ENCODE measurements at regions not wholly inside any gene's neighbourhood (a gene's known extent, or its start where the extent isn't known, plus 50 kb on each side); places are given as distances from the start of the nearest gene placed in this dataset.

DNA sequence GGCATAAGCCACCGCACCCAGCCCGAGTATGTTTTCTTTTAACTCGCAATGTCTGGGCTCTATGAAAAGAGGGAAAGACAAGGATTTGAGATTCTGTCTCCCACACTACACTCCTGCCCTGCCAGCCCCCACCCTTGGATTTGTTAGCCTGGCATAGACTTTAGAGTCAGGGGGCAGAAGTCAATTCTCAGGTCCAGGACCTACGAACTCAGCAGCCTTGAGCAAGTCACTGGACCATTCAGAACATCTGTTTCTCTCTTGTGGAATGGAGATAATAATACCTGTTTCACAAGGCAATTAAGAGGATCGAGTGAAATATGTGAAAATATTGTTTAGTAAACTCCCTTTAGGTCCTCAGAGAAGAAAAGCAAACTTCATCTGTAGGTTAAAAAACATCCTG is 66.1 kb upstream of the FUT8 start:
- no peak overlapping the region for H3K27ac ChIP-seq
- no peaks in the 10 kb centered on the region for H3K36me3 ChIP-seq
- peaks cover 15% of the 10 kb centered on the region for H3K4me1 ChIP-seq
- no peak overlapping the region for H3K4me3 ChIP-seq
- intact Hi-C loops (cut with DNase I) = no loop called here
- H3K27me3 ChIP-seq = no peaks in the 10 kb centered on the region
- TF ChIP-seq, protein P1, sequence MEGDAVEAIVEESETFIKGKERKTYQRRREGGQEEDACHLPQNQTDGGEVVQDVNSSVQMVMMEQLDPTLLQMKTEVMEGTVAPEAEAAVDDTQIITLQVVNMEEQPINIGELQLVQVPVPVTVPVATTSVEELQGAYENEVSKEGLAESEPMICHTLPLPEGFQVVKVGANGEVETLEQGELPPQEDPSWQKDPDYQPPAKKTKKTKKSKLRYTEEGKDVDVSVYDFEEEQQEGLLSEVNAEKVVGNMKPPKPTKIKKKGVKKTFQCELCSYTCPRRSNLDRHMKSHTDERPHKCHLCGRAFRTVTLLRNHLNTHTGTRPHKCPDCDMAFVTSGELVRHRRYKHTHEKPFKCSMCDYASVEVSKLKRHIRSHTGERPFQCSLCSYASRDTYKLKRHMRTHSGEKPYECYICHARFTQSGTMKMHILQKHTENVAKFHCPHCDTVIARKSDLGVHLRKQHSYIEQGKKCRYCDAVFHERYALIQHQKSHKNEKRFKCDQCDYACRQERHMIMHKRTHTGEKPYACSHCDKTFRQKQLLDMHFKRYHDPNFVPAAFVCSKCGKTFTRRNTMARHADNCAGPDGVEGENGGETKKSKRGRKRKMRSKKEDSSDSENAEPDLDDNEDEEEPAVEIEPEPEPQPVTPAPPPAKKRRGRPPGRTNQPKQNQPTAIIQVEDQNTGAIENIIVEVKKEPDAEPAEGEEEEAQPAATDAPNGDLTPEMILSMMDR (IDR thresholded peaks at IDR 0.05) = no peak
- no peak for TF ChIP-seq POLR2AphosphoS5 (IDR thresholded peaks at IDR 0.05; ENCODE audit: insufficient read depth in 1 of 2, low read depth in 1 of 2)
- DNase-seq (ENCODE audit: extremely low spot score in 2 of 2) = no peak
- no peaks in the 10 kb centered on the region for H3K9me3 ChIP-seq

DNA sequence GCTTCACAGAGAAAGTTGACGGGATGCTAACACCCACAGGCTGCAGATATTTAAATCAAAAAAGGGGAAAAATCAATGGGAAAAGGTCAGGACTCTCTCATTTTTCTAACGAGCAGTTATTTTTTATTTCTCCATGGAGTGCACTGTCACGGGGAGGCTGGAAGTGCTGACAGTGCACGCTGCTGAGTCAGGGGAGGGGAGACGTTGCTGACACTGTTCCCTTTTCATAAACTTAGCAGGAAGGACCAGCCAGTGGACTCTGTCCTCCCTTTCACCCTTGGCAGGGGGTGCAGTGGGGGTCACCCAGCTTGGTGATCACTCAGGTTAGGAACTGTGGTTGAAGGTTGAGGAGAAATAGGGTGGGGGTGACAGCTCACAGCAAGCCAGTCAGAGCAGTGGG is 65.6 kb upstream of the FUT8 start:
- no peak for DNase-seq (ENCODE audit: extremely low spot score in 2 of 2)
- H3K27ac ChIP-seq = no peak overlapping the region
- no peak overlapping the region for H3K4me3 ChIP-seq
- TF ChIP-seq POLR2A (IDR thresholded peaks at IDR 0.05) (no peak), POLR2AphosphoS5 (IDR thresholded peaks at IDR 0.05; ENCODE audit: insufficient read depth in 1 of 2, low read depth in 1 of 2) (no peak)
- TF ChIP-seq, protein P1 (IDR thresholded peaks at IDR 0.05) = no peak
- H3K9me3 ChIP-seq = no peaks in the 10 kb centered on the region
- peaks cover 15% of the 10 kb centered on the region for H3K4me1 ChIP-seq
- H3K36me3 ChIP-seq = no peaks in the 10 kb centered on the region
- H3K27me3 ChIP-seq = no peaks in the 10 kb centered on the region
- intact Hi-C loops (cut with DNase I) = no loop called here

DNA sequence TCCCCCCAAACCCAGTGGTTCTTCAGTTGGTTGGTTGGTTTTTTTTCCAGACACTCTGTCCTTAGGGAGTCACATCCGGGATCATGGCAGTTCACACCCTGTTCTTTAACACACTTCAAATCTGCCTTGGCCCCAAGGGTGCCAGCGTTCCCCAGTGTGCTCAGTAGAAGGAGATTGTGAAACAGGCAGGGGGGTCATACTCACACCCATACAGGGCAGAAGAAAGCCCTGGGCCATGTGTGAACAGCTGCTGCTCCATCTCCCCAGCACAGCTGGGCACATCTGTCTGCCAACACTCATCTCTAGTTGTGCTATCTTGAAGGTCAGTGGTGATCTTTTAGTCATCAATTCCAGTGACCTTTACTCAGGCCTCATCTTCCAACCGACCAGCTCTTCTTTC is 64.4 kb upstream of the FUT8 start:
- no peak for DNase-seq (ENCODE audit: extremely low spot score in 2 of 2)
- peaks cover 15% of the 10 kb centered on the region for H3K4me1 ChIP-seq
- no peaks in the 10 kb centered on the region for H3K36me3 ChIP-seq
- no peak overlapping the region for H3K27ac ChIP-seq
- TF ChIP-seq POLR2AphosphoS5 (IDR thresholded peaks at IDR 0.05; ENCODE audit: insufficient read depth in 1 of 2, low read depth in 1 of 2) (no peak), POLR2A (IDR thresholded peaks at IDR 0.05) (no peak)
- TF ChIP-seq, protein P1 (IDR thresholded peaks at IDR 0.05) = no peak
- no peaks in the 10 kb centered on the region for H3K9me3 ChIP-seq
- no peak overlapping the region for H3K4me3 ChIP-seq
- H3K27me3 ChIP-seq = no peaks in the 10 kb centered on the region
- intact Hi-C loops (cut with DNase I) = no loop called here

DNA sequence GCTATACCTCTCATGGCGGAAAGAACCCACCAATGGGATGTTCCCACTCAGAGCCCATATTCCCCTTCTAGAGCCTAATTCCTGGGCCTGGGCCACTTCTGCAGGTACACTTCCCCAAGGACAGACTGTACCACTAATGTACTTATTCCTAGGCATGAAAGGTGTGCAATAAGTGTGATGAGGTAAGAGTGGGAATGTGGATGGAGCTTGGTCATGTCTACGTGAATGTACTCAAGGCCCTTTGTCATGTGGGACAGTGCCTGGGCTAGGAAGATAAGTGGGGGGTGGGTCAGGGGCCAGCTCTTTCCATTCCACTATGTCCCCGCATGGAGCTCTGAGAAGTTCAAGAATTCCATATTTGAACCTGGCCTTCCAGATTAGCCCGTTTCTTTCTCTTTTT is 63.4 kb upstream of the FUT8 start:
- H3K36me3 ChIP-seq = no peaks in the 10 kb centered on the region
- H3K27ac ChIP-seq = no peak overlapping the region
- no peak for DNase-seq (ENCODE audit: extremely low spot score in 2 of 2)
- no peak overlapping the region for H3K4me3 ChIP-seq
- TF ChIP-seq, protein P1 (IDR thresholded peaks at IDR 0.05) = no peak
- TF ChIP-seq POLR2AphosphoS5 (IDR thresholded peaks at IDR 0.05; ENCODE audit: insufficient read depth in 1 of 2, low read depth in 1 of 2) = no peak
- TF ChIP-seq POLR2A (IDR thresholded peaks at IDR 0.05) = no peak
- H3K9me3 ChIP-seq = no peaks in the 10 kb centered on the region
- intact Hi-C loops (cut with DNase I) = no loop called here
- peaks cover 15% of the 10 kb centered on the region for H3K4me1 ChIP-seq
- no peaks in the 10 kb centered on the region for H3K27me3 ChIP-seq

DNA sequence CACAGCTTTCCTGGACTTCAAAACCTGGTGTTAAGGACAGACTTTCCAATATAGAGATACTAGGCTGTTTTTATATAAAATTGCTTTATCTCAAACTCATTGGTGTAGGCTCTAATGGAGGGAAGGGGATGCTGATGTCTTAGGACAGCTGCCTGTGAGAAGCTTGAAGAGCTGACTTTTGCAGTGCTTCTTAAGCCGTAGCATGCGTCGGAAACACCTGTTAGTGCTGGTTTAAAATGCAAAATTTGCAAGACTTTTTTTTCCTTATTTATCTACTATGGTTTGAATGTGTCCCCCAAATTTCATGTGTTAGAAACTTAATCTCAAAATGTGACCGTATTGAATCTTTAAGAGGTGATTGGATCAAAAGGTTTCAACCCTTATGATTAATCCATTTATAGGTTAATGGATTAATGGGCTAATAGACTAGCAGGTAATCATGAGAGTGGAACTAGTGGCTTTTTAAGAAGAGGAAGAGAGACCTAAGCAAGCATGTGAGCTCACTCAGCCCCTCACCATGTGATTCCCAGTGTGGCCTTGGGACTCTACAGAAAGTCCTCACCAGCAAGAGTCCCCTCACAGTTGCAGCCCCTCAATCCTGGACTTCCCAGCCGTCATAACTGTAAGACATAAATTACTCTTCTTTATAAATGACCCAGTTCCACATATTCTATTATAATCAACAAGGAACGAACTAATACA is 60.9 kb upstream of the FUT8 start:
- H3K27ac ChIP-seq = no peak overlapping the region
- no peaks in the 10 kb centered on the region for H3K27me3 ChIP-seq
- no peak for DNase-seq (ENCODE audit: extremely low spot score in 2 of 2)
- H3K4me3 ChIP-seq = no peak overlapping the region
- H3K9me3 ChIP-seq = no peaks in the 10 kb centered on the region
- no peak for TF ChIP-seq POLR2A (IDR thresholded peaks at IDR 0.05)
- no peak for TF ChIP-seq POLR2AphosphoS5 (IDR thresholded peaks at IDR 0.05; ENCODE audit: insufficient read depth in 1 of 2, low read depth in 1 of 2)
- TF ChIP-seq, protein P1 (IDR thresholded peaks at IDR 0.05) = no peak
- intact Hi-C loops (cut with DNase I) = no loop called here
- H3K4me1 ChIP-seq = peaks cover 6% of the 10 kb centered on the region
- no peaks in the 10 kb centered on the region for H3K36me3 ChIP-seq
